VCaP (cell line): ENCODE measurements at regions not wholly inside any gene's neighbourhood (a gene's known extent, or its start where the extent isn't known, plus 50 kb on each side); places are given as distances from the start of the nearest gene placed in this dataset.

ENCODE experiments used
- H3K27ac ChIP-seq: fragments of 450-650 bp; 2 replicates; pipeline ENCODE4 v1.5.1; 2017
- TF ChIP-seq, protein P1 (sequence below): fragments of 450-650 bp; conservative IDR thresholded peaks from 2 replicates; pipeline ENCODE4 v1.5.1; 2017; ENCODE audit warnings: mild to moderate bottlenecking, moderate library complexity

DNA sequence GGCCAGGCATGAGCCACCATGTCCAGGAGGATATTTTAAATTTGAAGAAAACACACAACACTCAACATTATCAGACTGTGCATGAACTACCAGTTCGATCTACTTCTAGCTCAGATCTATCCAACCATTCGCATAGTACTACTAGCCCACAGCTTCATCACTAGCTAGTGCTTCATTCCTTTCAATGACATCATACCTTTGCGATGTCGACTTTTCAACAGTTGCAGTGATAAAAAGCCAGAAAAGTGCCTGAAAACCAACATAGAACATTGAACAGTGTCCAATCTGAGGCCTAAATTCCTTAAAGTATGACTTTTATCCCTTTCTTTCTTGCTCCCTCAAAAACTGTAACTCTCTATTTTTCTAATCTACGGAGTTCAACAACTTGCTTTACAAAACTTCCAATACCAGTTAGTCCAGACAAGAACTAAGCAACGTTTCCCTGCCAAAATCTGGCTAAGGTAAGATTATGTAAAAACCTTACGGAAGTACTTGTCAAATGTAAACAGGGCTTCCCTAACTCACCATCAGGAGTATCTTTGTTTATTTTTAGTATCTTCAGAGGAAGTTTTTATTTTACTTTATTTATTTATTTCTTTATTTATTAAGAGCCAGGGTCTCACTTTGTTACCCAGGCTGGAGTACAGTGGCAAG is 434.0 kb upstream of the JARID2 start:
- H3K27ac ChIP-seq: no peak overlapping the region
- TF ChIP-seq, protein P1, sequence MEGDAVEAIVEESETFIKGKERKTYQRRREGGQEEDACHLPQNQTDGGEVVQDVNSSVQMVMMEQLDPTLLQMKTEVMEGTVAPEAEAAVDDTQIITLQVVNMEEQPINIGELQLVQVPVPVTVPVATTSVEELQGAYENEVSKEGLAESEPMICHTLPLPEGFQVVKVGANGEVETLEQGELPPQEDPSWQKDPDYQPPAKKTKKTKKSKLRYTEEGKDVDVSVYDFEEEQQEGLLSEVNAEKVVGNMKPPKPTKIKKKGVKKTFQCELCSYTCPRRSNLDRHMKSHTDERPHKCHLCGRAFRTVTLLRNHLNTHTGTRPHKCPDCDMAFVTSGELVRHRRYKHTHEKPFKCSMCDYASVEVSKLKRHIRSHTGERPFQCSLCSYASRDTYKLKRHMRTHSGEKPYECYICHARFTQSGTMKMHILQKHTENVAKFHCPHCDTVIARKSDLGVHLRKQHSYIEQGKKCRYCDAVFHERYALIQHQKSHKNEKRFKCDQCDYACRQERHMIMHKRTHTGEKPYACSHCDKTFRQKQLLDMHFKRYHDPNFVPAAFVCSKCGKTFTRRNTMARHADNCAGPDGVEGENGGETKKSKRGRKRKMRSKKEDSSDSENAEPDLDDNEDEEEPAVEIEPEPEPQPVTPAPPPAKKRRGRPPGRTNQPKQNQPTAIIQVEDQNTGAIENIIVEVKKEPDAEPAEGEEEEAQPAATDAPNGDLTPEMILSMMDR: no peak

DNA sequence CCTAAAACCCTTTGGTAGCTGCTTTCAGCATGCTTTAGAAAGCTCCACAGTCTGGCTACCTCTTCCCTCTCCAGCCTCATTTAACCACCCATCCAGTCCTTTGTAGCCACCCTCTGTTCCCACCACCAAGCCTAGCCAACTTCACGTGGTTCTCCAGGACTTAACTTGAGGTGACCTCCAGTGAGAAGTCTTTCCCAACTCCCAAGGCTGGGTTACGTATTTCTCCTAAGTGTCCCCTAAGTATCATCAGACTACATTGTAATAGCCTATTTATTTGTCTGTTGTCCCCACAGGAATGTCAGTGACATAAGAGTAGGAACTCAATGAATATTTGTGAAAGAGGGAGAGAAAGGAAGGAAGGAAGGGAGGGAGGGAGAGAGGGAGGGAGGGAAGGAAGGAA is 431.9 kb upstream of the JARID2 start:
- no peak overlapping the region for H3K27ac ChIP-seq
- TF ChIP-seq, protein P1: no peak

DNA sequence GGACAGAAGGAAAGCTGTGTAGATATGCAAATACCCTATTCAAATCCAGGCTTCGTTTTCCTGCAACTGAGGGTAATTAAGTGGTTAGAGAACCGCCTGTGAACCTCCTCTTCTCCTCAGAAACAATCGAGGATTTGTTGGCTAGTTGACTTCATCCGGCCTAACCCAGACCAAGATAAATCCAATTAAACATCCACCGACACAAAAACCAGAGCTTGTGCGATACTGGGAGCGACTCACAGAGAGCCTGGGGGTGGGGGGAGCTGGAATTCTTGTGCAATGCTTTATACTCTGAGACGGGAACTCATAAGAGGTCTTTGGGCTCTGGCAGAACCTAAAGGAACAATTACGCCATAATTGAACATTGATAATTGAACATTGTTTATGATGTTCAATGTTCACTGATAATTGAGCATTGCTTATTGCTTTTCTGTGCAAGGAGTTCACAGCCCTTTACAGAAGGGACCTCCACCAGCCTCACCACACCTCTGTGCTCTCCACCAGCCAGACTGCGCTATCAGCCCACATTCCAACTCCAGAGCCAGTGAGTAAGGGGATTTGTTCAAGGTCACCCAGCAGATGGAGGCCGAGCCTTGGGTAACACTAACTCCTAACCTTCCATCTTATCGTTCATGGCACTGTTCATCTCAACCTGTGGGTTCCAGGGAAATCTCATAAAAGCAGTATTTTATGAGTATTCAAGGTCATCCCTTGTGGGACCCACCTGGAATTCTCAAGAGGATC is 429.6 kb upstream of the JARID2 start:
- TF ChIP-seq, protein P1: no peak
- H3K27ac ChIP-seq: no peak overlapping the region

DNA sequence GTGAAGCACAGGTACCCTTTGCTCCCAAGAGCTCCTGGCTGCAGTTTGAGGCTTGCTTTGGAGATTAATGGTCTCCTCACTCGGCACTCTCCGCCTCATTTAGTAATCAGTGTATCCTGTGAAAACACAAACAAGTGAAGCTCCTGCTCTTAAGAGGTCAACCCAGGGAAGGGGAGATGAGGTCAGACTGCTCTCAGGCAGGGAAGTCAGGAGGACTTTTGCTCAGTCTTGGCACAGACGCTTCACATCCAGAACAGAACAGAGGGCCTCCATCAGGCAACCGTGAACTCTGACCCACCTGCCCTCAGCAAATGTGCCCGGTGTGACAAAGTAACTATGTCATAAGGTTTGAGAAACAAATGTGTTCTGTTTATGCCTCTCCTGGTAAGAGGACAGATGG is 428.8 kb upstream of the JARID2 start:
- H3K27ac ChIP-seq: no peak overlapping the region
- TF ChIP-seq, protein P1: no peak

DNA sequence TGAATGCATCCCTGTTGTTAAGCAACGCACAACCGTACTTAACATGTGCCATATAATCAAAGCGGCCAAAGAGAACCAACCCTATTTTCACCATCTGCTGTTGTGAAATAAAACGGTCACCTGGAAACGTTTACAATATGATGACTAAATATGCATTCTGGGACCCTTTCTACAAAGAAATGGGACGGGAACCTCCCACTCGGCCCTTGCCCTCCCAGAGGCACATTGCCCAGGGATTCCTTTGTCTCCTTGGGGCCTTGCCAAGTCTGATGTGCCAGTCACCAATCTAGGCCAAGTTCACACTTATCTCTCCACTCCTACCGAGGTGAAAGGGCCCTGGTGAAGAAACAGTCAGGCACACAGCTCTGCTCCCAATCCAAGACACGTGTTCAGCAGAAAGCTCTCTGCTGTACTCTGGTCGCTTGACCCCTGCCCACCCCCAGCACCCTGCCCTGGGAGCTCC is 427.4 kb upstream of the JARID2 start:
- no peak overlapping the region for H3K27ac ChIP-seq
- TF ChIP-seq, protein P1: no peak

DNA sequence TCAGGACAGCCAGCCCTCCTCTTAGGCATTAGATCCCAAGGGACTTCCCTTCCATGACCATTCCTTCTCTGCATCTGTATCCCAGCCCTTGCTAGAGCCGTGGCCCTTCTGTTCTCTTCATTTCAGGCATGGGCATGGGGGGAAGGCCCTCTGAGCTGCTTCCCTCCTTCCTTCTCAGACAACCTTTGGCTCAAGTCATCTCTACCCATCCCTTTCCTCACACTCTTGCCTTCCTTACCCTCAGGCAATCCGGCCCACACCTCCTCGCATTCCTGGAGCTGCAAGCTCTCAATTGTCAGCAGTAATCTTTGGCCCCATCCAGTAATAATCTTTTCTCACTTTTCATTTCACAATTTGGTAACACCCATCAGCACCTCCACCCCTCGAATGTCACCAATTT is 426.9 kb upstream of the JARID2 start:
- H3K27ac ChIP-seq: no peak overlapping the region
- TF ChIP-seq, protein P1: no peak

DNA sequence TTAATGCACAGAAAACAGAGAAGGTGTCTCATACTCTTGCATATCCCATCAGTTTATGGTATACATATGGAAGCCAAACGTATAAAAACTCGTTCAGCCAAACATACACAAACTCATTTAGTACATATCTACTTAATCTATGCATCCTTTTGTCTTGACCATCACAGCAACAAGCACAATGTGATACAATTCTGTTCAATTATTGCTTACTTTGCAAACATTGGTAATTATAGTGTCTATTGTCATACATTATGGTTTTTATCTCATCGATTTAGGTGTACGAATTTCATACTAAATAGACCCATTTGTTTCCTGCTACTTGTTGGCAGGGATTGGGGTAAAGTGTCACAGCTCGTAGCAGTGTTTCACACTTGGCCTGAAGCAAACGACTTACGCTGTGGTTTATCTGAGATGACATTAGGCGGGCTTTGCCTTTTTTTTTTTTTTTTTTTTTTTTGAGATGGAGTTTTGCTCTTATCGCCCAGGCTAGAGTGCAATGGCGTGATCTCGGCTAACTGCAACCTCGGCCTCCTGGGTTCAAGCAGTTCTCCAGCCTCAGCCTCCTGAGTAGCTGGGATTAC is 425.9 kb upstream of the JARID2 start:
- H3K27ac ChIP-seq: no peak overlapping the region
- TF ChIP-seq, protein P1: no peak
